H9 (cell line): ENCODE measurements at regions not wholly inside any gene's neighbourhood (a gene's known extent, or its start where the extent isn't known, plus 50 kb on each side); places are given as distances from the start of the nearest gene placed in this dataset.

Experiments used
- DNase-seq: peaks from one replicate; pipeline ENCODE4 v3.0.0-alpha.2; 2017
- H2AFZ ChIP-seq: one replicate; pipeline ENCODE4 v1.6.1; 2013; ENCODE audit warnings: mild to moderate bottlenecking, low read length, control low read depth, moderate library complexity
- H2AK5ac ChIP-seq: 2 replicates; pipeline ENCODE4 v1.6.1; 2013; ENCODE audit warnings: low read length, control low read depth, mixed read lengths; ENCODE audit not compliant: insufficient read length
- H2BK120ac ChIP-seq: one replicate; pipeline ENCODE4 v1.6.1; 2013; ENCODE audit warnings: low read depth, mild to moderate bottlenecking, low read length, control low read depth, inconsistent platforms; ENCODE audit not compliant: poor library complexity, severe bottlenecking
- H2BK12ac ChIP-seq: 2 replicates; pipeline ENCODE4 v1.6.1; 2013; ENCODE audit warnings: low read length, control low read depth, mixed read lengths, low read depth; ENCODE audit not compliant: insufficient read length
- H2BK15ac ChIP-seq: 2 replicates; pipeline ENCODE4 v1.6.1; 2013; ENCODE audit warnings: low read depth, low read length, control low read depth
- H2BK20ac ChIP-seq: one replicate; pipeline ENCODE4 v1.6.1; 2013; ENCODE audit warnings: low read depth, mild to moderate bottlenecking, low read length, control low read depth, inconsistent platforms; ENCODE audit not compliant: poor library complexity, severe bottlenecking
- H2BK5ac ChIP-seq: 2 replicates; pipeline ENCODE4 v1.6.1; 2013; ENCODE audit warnings: low read length, control low read depth, mixed read lengths; ENCODE audit not compliant: insufficient read length
- H3K14ac ChIP-seq: 2 replicates; pipeline ENCODE4 v1.6.1; 2013; ENCODE audit warnings: low read length, control low read depth; ENCODE audit not compliant: insufficient read depth
- H3K18ac ChIP-seq: 2 replicates; pipeline ENCODE4 v1.6.1; 2013; ENCODE audit warnings: low read depth, mild to moderate bottlenecking, mixed read lengths, low read length, control low read depth; ENCODE audit not compliant: insufficient read length
- H3K23ac ChIP-seq: 2 replicates; pipeline ENCODE4 v1.6.1; 2013; ENCODE audit warnings: low read length, control low read depth, mixed read lengths, low read depth; ENCODE audit not compliant: insufficient read length
- H3K23me2 ChIP-seq: 2 replicates; pipeline ENCODE4 v1.6.1; 2013; ENCODE audit warnings: low read depth, mild to moderate bottlenecking, mixed read lengths, low read length, control low read depth; ENCODE audit not compliant: insufficient read length, poor library complexity, severe bottlenecking
- H3K27ac ChIP-seq: 2 replicates; pipeline ENCODE4 v1.5.1; 2013; ENCODE audit warnings: low read length, control low read depth, mixed read lengths, low read depth; ENCODE audit not compliant: insufficient read length
- H3K27me3 ChIP-seq: 2 replicates; pipeline ENCODE4 v1.6.1; 2013; ENCODE audit warnings: low read length, control low read depth, inconsistent platforms; ENCODE audit not compliant: insufficient read depth
- H3K4ac ChIP-seq: 2 replicates; pipeline ENCODE4 v1.6.1; 2013; ENCODE audit warnings: low read depth, mild to moderate bottlenecking, control low read depth, inconsistent platforms, low read length, moderate library complexity
- H3K4me1 ChIP-seq: 2 replicates; pipeline ENCODE4 v1.6.1; 2013; ENCODE audit warnings: low read length, control low read depth, inconsistent platforms; ENCODE audit not compliant: insufficient read depth
- H3K4me2 ChIP-seq: 2 replicates; pipeline ENCODE4 v1.6.1; 2013; ENCODE audit warnings: low read length, control low read depth, mixed read lengths; ENCODE audit not compliant: insufficient read length, insufficient read depth
- H3K56ac ChIP-seq: 2 replicates; pipeline ENCODE4 v1.6.1; 2013; ENCODE audit warnings: low read depth, mild to moderate bottlenecking, mixed read lengths, low read length, control low read depth; ENCODE audit not compliant: insufficient read length
- H3K79me1 ChIP-seq: 2 replicates; pipeline ENCODE4 v1.6.1; 2013; ENCODE audit warnings: low read depth, mild to moderate bottlenecking, moderate library complexity, low read length, control low read depth, inconsistent platforms; ENCODE audit not compliant: insufficient read depth, poor library complexity, severe bottlenecking
- H3K79me2 ChIP-seq: 2 replicates; pipeline ENCODE4 v1.6.1; 2013; ENCODE audit warnings: low read length, control low read depth, inconsistent platforms; ENCODE audit not compliant: insufficient read depth
- H3K9ac ChIP-seq: 2 replicates; pipeline ENCODE4 v1.6.1; 2013; ENCODE audit warnings: low read length, control low read depth, mixed read lengths; ENCODE audit not compliant: insufficient read length; ENCODE audit errors: extremely low read depth
- H3K9me3 ChIP-seq: one replicate; pipeline ENCODE4 v1.6.1; 2013; ENCODE audit warnings: low read depth, low read length, inconsistent platforms; ENCODE audit not compliant: control insufficient read depth
- H3T11ph ChIP-seq: one replicate; pipeline ENCODE4 v1.6.1; 2013; ENCODE audit warnings: mild to moderate bottlenecking, low read length, control low read depth, inconsistent platforms
- H4K20me1 ChIP-seq: one replicate; pipeline ENCODE4 v1.6.1; 2013; ENCODE audit not compliant: control insufficient read depth, insufficient read length, insufficient read depth
- H4K5ac ChIP-seq: 2 replicates; pipeline ENCODE4 v1.6.1; 2013; ENCODE audit warnings: low read depth, mild to moderate bottlenecking, mixed read lengths, low read length, control low read depth; ENCODE audit not compliant: insufficient read length
- H4K8ac ChIP-seq: replicated peaks from 2 replicates; pipeline ENCODE4 v1.6.1; 2013; ENCODE audit warnings: low read length, control low read depth, mixed read lengths, low read depth; ENCODE audit not compliant: insufficient read length
- H4K91ac ChIP-seq: 2 replicates; pipeline ENCODE4 v1.6.1; 2013; ENCODE audit warnings: low read depth, mild to moderate bottlenecking, moderate library complexity, mixed read lengths, low read length, control low read depth; ENCODE audit not compliant: insufficient read length
- H3K27ac Mint-ChIP-seq, 3 experiments: 2 replicates in 2 of 3; 3 replicates in 1 of 3; pipeline ENCODE4 v1.8.0; 2020 to 2021; ENCODE audit warnings: mixed read lengths in 3 of 3, mild to moderate bottlenecking in 1 of 3, moderate library complexity in 1 of 3
- H3K27me3 Mint-ChIP-seq: 2 replicates; pipeline ENCODE4 v1.8.0; 2021; ENCODE audit warnings: low read depth, mild to moderate bottlenecking, moderate library complexity, mixed read lengths
- H3K36me3 Mint-ChIP-seq, 3 experiments: 2 replicates in 2 of 3; 3 replicates in 1 of 3; pipeline ENCODE4 v1.8.0; 2020 to 2021; ENCODE audit warnings: low read depth in 3 of 3, mixed read lengths in 3 of 3; ENCODE audit not compliant: insufficient read depth in 1 of 3
- H3K4me1 Mint-ChIP-seq, 2 experiments: 2 replicates each; pipeline ENCODE4 v1.8.0; 2020; ENCODE audit warnings: mixed read lengths in 2 of 2
- H3K4me3 Mint-ChIP-seq, 2 experiments: 2 replicates in 1 of 2; 3 replicates in 1 of 2; pipeline ENCODE4 v1.8.0; 2020 to 2021; ENCODE audit warnings: mild to moderate bottlenecking in 2 of 2, mixed read lengths in 2 of 2, moderate library complexity in 1 of 2
- H3K9me3 Mint-ChIP-seq, 2 experiments: 2 replicates in 1 of 2; 3 replicates in 1 of 2; pipeline ENCODE4 v1.8.0; 2020; ENCODE audit warnings: mild to moderate bottlenecking in 2 of 2, mixed read lengths in 2 of 2, moderate library complexity in 1 of 2
- WGBS: extraction: QIAGEN DNeasy Blood & Tissue Kit; methylation state at CpG from one replicate; pipeline ENCODE4 v1.1.7; 2013; ENCODE audit warnings: missing lambda C conversion rate, low lambda C conversion rate, mixed read lengths; ENCODE audit not compliant: insufficient read length; ENCODE audit errors: extremely low coverage; 5-methylcytosine and 5-hydroxymethylcytosine counted together
- TF ChIP-seq, protein P1 (sequence below): fragments of 200-600 bp; sonication (generic); conservative IDR thresholded peaks from 3 replicates; pipeline ENCODE4 v1.8.0; 2021; ENCODE audit warnings: antibody characterized with exemption, mild to moderate bottlenecking

DNA sequence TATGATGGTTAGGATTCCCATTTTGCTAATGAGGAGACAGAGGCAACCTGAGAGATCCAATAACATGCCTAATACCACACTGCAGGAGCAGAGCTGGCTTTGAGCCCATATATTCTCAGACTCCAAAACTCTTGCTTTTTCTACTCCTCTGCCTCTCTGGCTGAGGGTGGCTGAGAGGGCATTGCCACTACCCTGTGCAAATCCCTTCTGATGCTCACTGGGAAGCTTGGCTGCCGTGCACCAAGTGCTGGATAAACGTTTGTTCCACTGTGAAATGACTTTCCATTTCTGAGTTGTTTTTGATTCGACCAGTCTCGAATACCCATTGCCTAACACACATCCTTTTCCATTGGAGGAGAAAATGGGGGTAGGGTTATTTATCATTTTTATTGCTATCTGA is 123.1 kb upstream of the SORCS3 start:
- WGBS, result no CpG with 5 or more reads among the region's 4 CpGs
- H3K23ac ChIP-seq, result no peak overlapping the region
- Mint-ChIP-seq H3K27ac (no peak overlapping the region; a peak in 1 of 7 replicates), H3K4me3 (no peak overlapping the region), H3K27me3 (peaks cover 16% of the 10 kb centered on the region), H3K4me1 (peaks cover 7 to 16% of the 10 kb centered on the region in 2 experiments), H3K36me3 (no peaks in the 10 kb centered on the region), H3K9me3 (no peaks in the 10 kb centered on the region)
- no peaks in the 10 kb centered on the region for H3K27me3 ChIP-seq
- no peak overlapping the region for H2AK5ac ChIP-seq
- H2BK20ac ChIP-seq, result no peak overlapping the region
- TF ChIP-seq, protein P1, sequence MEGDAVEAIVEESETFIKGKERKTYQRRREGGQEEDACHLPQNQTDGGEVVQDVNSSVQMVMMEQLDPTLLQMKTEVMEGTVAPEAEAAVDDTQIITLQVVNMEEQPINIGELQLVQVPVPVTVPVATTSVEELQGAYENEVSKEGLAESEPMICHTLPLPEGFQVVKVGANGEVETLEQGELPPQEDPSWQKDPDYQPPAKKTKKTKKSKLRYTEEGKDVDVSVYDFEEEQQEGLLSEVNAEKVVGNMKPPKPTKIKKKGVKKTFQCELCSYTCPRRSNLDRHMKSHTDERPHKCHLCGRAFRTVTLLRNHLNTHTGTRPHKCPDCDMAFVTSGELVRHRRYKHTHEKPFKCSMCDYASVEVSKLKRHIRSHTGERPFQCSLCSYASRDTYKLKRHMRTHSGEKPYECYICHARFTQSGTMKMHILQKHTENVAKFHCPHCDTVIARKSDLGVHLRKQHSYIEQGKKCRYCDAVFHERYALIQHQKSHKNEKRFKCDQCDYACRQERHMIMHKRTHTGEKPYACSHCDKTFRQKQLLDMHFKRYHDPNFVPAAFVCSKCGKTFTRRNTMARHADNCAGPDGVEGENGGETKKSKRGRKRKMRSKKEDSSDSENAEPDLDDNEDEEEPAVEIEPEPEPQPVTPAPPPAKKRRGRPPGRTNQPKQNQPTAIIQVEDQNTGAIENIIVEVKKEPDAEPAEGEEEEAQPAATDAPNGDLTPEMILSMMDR, result no peak
- H4K91ac ChIP-seq, result no peak overlapping the region
- H3K4me2 ChIP-seq, result no peak overlapping the region
- no peak overlapping the region for H3K18ac ChIP-seq
- H3T11ph ChIP-seq, result no peak overlapping the region
- H2BK120ac ChIP-seq, result no peak overlapping the region
- H3K9ac ChIP-seq, result no peak overlapping the region
- no peak overlapping the region for H3K27ac ChIP-seq
- DNase-seq, result no peak
- no peak overlapping the region for H3K14ac ChIP-seq
- no peak overlapping the region for H3K4ac ChIP-seq
- H3K9me3 ChIP-seq, result no peaks in the 10 kb centered on the region
- no peak overlapping the region for H4K8ac ChIP-seq
- H3K4me1 ChIP-seq, result peaks cover 5% of the 10 kb centered on the region; the same call in 1 of the 2 replicates
- no peaks in the 10 kb centered on the region for H3K79me1 ChIP-seq
- no peak overlapping the region for H2BK15ac ChIP-seq
- H4K20me1 ChIP-seq, result no peaks in the 10 kb centered on the region
- no peak overlapping the region for H4K5ac ChIP-seq
- no peak overlapping the region for H2AFZ ChIP-seq
- no peak overlapping the region for H2BK5ac ChIP-seq
- no peak overlapping the region for H3K56ac ChIP-seq
- H2BK12ac ChIP-seq, result no peak overlapping the region
- no peaks in the 10 kb centered on the region for H3K79me2 ChIP-seq
- no peaks in the 10 kb centered on the region for H3K23me2 ChIP-seq
